Stimulated activated CD8-positive, alpha-beta memory T cell treated with anti-CD3 and anti-CD28 coated beads, Interleukin-15, amount 100 ng/mL, for 48 hours (primary cell): ENCODE measurements at regions not wholly inside any gene's neighbourhood (a gene's known extent, or its start where the extent isn't known, plus 50 kb on each side); places are given as distances from the start of the nearest gene placed in this dataset.
"Not testable (repeated sequence)": the region's sequence is repeated elsewhere in the genome, so short reads cannot be mapped to it uniquely, and the experiment has no call there.

Experiments used
- DNase-seq, 2 donors: peaks; one replicate each; pipeline ENCODE4 v3.0.0-alpha.2; 2020; ENCODE audit warnings: low read depth in 2 of 2

DNA sequence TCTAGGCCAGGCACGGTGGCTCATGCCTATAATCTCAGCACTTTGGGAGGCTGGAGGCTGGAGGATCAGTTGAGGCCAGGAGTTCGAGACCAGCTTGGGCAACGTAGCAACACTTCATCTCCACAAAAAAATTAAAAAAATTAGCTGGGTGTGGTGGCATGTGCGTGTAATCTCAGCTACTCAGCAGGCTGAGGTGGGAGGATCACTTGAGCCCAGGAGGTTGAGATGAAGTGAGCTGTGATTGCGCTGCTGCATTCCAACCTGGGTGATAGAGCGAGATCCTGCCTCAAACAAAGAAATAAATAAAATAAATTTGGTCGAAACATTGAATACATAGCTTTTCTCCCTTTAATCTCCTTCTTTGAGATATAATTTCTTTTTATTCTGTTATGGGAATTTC lies 80.6 kb upstream of the ITGB1 start:
- no peak for DNase-seq

- DNase-seq, result no peak
Measured at GRCh38 chr10:33037726-33038125, 79.7 kb upstream of the ITGB1 start.

GRCh38 chr10:33036670-33037069 lies 78.6 kb upstream of the ITGB1 start:
- no peak for DNase-seq

GRCh38 chr10:33035411-33035810 lies 77.4 kb upstream of the ITGB1 start:
- DNase-seq, result no peak

GRCh38 chr10:33034931-33035330 lies 76.9 kb upstream of the ITGB1 start:
- DNase-seq, result no peak

- no peak for DNase-seq
Measured at GRCh38 chr10:33032654-33033151, 74.7 kb upstream of the ITGB1 start.

DNA sequence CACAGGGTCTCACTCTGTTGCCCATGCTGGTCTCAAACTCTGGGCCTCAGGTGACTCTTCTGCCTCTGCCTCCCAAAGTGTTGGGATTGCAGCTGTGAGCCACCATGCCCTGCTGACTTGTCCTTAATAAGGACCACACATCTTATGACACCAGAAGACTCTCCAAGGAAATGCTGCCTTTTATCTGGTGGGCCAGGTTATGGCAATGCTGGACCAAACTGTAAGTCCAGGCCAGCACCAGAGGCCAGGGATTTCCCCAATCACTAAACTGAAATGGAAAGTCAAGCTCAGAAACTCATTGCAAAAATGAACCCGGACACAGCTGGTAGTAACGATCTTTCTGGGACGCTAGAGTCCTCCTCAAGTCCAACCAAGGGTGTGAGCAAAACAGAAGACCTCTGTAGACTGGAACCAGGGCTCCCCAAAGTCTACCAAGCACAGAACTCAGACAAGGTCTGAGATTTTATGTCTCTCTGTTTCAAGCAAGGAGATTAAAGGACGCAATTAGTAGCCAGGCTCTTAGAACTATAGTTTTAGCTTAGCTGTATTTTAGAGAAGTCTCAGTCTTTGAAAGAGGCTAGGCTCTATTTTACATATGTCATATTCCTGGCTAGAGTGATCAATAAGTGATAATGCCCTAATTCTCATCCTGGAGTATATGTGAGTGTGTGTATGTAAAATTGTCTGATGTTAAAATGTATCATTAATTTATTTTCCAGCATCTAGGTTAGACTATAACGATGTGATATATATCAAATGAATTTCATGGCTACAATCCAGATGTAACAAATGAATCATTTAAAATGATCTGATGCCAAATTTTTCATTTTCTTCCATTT lies 74.0 kb upstream of the ITGB1 start:
- no peak for DNase-seq

GRCh38 chr10:33031171-33031570 lies 73.1 kb upstream of the ITGB1 start:
- DNase-seq, result no peak

DNA sequence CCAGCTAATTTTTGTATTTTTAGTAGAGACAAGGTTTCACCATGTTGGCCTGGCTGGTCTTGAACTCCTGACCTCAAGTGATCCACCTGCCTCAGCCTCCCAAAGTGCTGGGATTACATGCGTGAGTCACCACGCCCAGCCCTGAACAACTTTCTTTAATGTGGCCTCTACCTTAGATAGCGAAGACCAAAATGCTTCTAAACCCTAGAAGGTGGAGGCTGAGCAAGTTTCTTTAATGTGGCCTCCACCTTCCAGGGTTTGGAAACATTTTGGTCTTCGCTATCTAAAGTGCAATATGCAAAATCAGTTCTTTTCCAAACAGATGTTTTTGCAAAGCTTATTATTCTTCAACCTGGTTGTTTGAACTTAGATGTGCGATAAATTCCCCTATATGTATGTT lies 70.5 kb upstream of the ITGB1 start:
- peak in 1 of 2 donors; percentile 13 for DNase-seq

- no peak for DNase-seq
Measured at GRCh38 chr10:33027088-33027487, 69.1 kb upstream of the ITGB1 start.

- no peak for DNase-seq
Measured at GRCh38 chr10:33026422-33026821, 68.4 kb upstream of the ITGB1 start.

DNA sequence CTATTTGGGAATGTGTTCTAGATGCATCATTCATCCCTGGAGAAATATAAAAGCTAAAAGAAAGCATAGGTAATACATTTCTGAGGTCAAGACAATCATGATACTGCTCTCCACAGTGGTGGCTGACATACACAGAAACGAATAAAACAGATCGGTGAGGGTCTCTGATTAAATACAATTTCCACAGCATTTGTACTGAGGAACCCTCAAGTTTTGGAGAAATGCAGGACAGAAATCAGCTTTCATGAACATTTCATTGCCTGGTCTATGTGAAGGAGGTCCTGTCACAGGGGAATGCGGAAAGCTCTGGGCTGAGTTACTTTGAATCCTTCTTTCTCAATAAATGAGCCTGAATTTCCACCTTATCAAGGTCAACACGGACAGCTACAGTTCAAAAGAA lies 67.9 kb upstream of the ITGB1 start:
- no peak for DNase-seq

- no peak for DNase-seq
Measured at GRCh38 chr10:33025039-33025438, 67.0 kb upstream of the ITGB1 start.

GRCh38 chr10:33022691-33023090 lies 64.7 kb upstream of the ITGB1 start:
- DNase-seq, result no peak

DNA sequence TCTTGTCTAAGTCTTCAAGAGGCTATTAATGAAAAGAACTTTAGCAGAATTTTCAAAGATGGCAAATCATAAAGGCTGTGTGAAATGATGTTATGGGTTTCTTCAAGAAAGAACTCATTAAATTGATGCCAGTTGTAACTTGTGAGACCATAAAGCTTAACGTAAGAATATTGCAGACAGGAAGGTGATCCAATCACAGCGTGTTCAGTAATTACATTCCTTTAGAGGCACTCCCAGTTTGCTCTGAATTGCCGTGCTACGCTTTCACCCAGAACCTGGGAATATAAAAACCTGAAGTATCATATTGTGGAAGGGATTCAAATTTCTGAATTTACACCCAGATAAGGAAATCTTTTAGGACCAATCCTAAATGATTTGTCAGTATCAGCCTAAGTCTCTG lies 64.1 kb upstream of the ITGB1 start:
- DNase-seq, result no peak

DNA sequence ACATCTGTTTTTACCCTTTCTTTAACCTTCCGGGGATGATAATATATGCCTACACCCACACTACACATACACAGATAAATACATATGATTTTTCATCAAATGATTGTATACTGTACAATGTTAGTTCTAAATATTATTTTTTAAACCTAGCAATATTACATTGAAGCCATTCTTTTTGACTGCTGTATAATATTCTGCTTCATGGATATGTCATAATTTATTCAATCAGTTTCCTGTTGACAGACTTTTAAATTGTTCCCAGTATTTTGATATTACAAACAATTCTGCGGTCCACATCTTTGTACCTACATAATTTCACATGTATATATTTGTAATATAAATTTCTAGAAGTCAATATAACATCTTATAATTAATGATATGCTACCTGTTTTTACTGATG lies 59.0 kb upstream of the ITGB1 start:
- no peak for DNase-seq

GRCh38 chr10:33015761-33016547 lies 57.9 kb upstream of the ITGB1 start:
- no peak for DNase-seq

GRCh38 chr10:33013331-33013730 lies 55.3 kb upstream of the ITGB1 start:
- DNase-seq, result not testable (repeated sequence)

- no peak for DNase-seq
Measured at GRCh38 chr10:33012306-33012705, 54.3 kb upstream of the ITGB1 start.

- DNase-seq, result no peak
Measured at GRCh38 chr10:33010132-33011037, 52.4 kb upstream of the ITGB1 start.

GRCh38 chr10:33009244-33010131 lies 51.5 kb upstream of the ITGB1 start:
- no peak for DNase-seq
